ENCODE measurements at regions not wholly inside any gene's neighbourhood (a gene's known extent, or its start where the extent isn't known, plus 50 kb on each side); places are given as distances from the start of the nearest gene placed in this dataset.

- no peaks in the 10 kb centered on the region for H3K36me3 Mint-ChIP-seq (ENCODE audit: insufficient read depth in 1 of 3, low read depth in 3 of 3)
- Histone ChIP-seq H3K9ac (ENCODE audit: extremely low read depth, insufficient read length, low read length) (no peak overlapping the region), H3K4me1 (ENCODE audit: insufficient read depth, low read length) (no peaks in the 10 kb centered on the region), H3K23me2 (ENCODE audit: insufficient read length, low read depth, low read length, poor library complexity, severe bottlenecking) (no peaks in the 10 kb centered on the region), H3K18ac (ENCODE audit: insufficient read length, low read depth, low read length) (no peak overlapping the region), H3K79me1 (ENCODE audit: insufficient read depth, low read depth, low read length, poor library complexity, severe bottlenecking) (no peaks in the 10 kb centered on the region), H3K9me3 (ENCODE audit: control insufficient read depth, low read depth, low read length) (no peaks in the 10 kb centered on the region), H3K79me2 (ENCODE audit: insufficient read depth, low read length) (no peaks in the 10 kb centered on the region), H3K4me2 (ENCODE audit: insufficient read depth, insufficient read length, low read length) (no peak overlapping the region), H4K91ac (ENCODE audit: insufficient read length, low read depth, low read length) (no peak overlapping the region), H3K23ac (ENCODE audit: insufficient read length, low read depth, low read length) (no peak overlapping the region), H4K5ac (ENCODE audit: insufficient read length, low read depth, low read length) (no peak overlapping the region), H2AFZ (ENCODE audit: low read length) (no peak overlapping the region), H3K14ac (ENCODE audit: insufficient read depth, low read length) (no peak overlapping the region), H4K20me1 (ENCODE audit: control insufficient read depth, insufficient read depth, insufficient read length) (no peaks in the 10 kb centered on the region), H3K4ac (ENCODE audit: low read depth, low read length) (no peak overlapping the region), H2BK20ac (ENCODE audit: low read depth, low read length, poor library complexity, severe bottlenecking) (no peak overlapping the region), H3K27ac (ENCODE audit: insufficient read length, low read depth, low read length) (no peak overlapping the region), H2BK120ac (ENCODE audit: low read depth, low read length, poor library complexity, severe bottlenecking) (no peak overlapping the region), H2BK15ac (ENCODE audit: low read depth, low read length) (no peak overlapping the region), H2BK5ac (ENCODE audit: insufficient read length, low read length) (no peak overlapping the region), H2BK12ac (ENCODE audit: insufficient read length, low read depth, low read length) (no peak overlapping the region), H2AK5ac (ENCODE audit: insufficient read length, low read length) (no peak overlapping the region), H3T11ph (ENCODE audit: low read length) (no peak overlapping the region), H4K8ac (replicated peaks; ENCODE audit: insufficient read length, low read depth, low read length) (no peak overlapping the region), H3K27me3 (ENCODE audit: insufficient read depth, low read length) (no peaks in the 10 kb centered on the region), H3K56ac (ENCODE audit: insufficient read length, low read depth, low read length) (no peak overlapping the region)
- no peaks in the 10 kb centered on the region for H3K27me3 Mint-ChIP-seq (ENCODE audit: low read depth)
- no peak overlapping the region for H3K4me3 Mint-ChIP-seq
- H3K27ac Mint-ChIP-seq = no peak overlapping the region; a peak in 1 of 7 replicates
- no peaks in the 10 kb centered on the region for H3K9me3 Mint-ChIP-seq
- no CpG with 5 or more reads among the region's 4 CpGs for WGBS (ENCODE audit: extremely low coverage, insufficient read length, low lambda C conversion rate)
- TF ChIP-seq, protein P1, sequence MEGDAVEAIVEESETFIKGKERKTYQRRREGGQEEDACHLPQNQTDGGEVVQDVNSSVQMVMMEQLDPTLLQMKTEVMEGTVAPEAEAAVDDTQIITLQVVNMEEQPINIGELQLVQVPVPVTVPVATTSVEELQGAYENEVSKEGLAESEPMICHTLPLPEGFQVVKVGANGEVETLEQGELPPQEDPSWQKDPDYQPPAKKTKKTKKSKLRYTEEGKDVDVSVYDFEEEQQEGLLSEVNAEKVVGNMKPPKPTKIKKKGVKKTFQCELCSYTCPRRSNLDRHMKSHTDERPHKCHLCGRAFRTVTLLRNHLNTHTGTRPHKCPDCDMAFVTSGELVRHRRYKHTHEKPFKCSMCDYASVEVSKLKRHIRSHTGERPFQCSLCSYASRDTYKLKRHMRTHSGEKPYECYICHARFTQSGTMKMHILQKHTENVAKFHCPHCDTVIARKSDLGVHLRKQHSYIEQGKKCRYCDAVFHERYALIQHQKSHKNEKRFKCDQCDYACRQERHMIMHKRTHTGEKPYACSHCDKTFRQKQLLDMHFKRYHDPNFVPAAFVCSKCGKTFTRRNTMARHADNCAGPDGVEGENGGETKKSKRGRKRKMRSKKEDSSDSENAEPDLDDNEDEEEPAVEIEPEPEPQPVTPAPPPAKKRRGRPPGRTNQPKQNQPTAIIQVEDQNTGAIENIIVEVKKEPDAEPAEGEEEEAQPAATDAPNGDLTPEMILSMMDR (conservative IDR thresholded peaks at IDR 0.05) = no peak
- no peak for DNase-seq
- H3K4me1 Mint-ChIP-seq = peaks cover 2 to 5% of the 10 kb centered on the region in 2 experiments; a peak in 3 of 4 replicates
These were observed 615.6 kb upstream of the CDH2 start for GRCh38 chr18:28792404-28793086.
